Pulmonary artery endothelial cell (primary cell): ENCODE measurements at regions not wholly inside any gene's neighbourhood (a gene's known extent, or its start where the extent isn't known, plus 50 kb on each side); places are given as distances from the start of the nearest gene placed in this dataset.

Source experiments
- DNase-seq: peaks from one replicate; pipeline ENCODE4 v3.0.0-alpha.2; 2011; ENCODE audit warnings: low read depth, low spot score

DNA sequence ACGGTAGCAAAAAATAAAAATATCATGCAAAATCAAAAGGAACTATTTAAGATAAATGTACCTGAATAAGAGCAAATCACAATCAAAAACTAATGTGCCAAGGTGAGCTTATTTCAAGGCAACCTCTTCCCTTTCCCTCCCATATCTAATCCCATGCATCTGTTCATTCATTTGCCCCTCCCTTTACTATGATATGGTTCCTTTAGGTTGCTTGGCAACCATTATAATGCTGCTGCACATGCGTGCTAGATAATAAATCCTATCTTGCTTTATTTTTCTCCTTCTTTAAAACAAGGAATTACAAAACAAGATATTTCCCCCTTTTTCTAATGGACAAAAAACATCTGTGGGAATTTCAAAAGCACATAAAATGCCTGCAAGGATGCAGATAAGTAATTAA, 318.2 kb upstream of the POU3F2 start:
- DNase-seq, result no peak

DNA sequence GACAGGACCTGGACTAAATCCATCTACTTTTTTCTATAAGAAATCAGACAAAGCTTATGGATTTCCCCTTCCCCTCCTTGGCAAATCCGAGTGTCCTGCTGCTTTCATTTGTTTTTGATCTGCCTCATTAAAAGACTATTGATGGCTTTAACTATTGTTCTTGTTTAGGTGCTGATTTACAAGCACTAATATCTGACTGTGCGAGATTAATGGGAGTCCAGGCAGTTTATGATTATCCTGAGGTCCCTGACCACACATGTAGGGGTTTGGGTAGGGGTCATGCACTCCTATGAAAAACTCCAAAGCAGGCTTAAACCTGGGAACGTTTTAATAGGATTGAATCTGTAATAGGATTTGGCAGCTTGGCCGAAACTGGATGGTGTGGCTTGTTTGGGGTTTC, 317.5 kb upstream of the POU3F2 start:
- DNase-seq, result no peak

DNA sequence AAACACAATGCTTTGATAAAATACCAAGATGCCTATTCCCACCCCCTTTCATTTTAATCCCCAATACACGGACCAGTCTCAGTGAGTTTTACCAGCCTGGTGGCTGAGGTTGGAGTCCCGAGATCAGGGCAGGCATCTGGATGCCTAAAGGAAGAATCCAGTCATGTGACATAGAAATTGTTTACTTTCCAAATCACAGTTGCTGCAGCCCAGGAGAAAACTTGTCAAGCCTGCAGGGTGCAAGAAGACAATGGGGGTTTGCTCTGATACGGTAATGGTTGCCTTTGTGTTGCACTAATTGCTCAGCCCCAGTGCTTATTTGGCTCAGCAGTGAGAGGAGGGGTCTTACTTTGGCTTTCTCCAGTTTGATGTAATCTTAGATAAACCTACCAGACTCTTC, 308.5 kb upstream of the POU3F2 start:
- DNase-seq, result no peak

DNA sequence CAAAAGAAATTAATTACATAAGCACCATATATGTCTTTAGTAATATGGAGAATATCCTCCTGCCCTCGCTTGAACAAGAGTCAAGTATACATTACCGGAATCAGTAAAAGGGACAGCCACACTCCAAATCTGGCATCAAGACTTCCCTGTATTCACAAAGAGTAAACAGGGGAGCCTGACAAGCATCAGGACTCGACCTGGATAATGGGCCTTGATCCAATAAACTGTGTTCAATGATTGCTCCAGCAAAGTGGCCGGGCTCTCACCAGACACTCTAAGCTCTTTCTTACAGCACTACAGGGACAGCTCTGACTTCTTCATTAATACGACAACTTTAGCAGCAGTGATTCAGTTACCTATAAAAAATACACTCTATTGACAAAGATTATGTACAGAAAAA, 307.9 kb upstream of the POU3F2 start:
- no peak for DNase-seq

DNA sequence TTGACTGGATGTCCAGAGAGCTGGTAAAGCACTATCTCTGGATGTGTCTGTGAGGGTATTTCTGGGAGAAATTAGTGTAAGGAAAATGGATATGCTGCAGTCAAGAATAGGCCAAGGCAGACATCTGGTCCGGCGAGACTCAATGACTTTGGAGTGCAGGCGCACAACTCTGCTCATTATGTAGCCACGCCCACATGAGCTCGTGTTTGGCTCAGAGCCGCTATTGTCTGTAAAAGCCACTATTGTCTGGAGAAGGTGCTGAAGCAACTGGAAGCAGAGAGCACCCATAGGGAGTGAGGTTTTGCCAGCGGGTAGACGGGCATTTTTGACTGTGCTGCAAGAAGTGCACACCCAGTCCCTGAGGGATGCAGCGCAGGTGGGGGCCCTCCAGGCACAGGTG, 305.0 kb upstream of the POU3F2 start:
- no peak for DNase-seq

DNA sequence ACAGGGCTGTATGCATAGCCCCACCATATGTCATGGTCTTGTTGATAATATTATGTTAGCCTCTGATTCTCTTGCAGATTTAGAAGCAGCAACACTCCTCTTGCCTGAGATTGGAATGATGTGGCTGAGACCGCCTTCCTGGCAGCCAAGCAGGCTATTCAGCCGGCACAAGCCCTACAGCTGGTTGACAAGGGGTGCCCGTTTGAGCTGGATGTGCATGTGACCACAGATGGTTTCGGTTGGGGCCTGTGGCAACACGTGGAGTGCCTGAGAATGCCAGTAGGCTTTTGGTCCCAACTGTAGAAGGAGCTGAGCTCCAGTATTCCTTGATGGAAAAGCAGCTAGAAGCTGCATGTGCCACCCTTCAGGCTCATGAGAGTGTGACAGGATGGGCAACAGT, 303.6 kb upstream of the POU3F2 start:
- no peak for DNase-seq

DNA sequence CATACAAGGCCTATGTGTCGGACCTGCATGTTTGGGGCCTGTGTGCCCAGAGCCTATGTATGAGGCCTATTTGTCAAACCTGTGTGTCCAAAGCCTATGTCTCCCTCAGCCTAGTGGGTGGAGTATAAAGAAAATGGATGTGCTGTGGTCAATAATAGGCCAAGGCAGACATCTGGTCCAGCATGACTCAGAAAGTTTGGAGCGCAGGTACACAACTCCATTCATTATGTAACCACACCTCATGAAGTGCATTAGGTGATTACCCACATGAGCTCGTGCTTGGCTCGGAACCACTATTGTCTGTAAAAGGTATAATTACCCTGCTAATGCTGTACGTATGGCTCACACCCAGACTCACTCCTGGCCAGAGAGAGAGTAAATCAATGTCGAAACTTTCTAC, 302.4 kb upstream of the POU3F2 start:
- no peak for DNase-seq

DNA sequence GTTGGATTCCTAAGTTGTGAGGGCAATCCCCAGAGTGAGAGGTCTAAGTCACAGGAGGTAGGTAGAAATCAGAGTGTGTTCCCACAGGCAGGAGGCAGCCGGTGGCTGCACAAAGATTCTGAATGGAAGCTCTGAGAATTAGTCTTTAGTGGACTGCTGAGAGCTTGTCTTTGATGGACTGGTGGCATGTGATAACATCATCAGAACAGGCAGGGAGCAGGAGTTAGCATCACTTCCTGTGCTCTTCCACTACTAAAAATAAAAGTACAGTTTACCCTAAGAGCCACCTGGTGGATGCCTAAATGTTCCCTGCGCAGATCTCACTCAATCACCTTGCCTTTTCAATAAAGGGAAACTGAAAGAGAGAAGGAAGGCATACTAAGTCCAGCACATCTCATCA, 294.6 kb upstream of the POU3F2 start:
- no peak for DNase-seq

DNA sequence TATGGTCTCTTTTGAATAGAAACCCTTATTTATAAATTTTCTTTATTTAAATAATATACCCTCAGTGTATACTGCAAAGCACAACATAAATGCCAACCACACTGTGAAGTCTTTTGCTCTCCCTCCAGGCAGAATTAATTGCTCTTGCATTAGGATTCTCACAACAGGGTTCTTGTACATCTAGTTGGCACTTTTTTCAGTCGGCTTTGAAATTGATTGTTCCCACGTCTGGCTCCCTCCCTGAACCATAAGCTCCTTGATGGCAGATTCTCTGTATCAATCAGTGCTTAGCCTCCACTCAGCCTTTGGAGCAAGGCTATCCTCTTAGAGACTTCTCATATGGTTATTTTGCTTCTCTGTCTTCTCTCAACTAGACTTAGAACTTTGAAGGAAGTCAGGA, 288.0 kb upstream of the POU3F2 start:
- DNase-seq, result no peak

DNA sequence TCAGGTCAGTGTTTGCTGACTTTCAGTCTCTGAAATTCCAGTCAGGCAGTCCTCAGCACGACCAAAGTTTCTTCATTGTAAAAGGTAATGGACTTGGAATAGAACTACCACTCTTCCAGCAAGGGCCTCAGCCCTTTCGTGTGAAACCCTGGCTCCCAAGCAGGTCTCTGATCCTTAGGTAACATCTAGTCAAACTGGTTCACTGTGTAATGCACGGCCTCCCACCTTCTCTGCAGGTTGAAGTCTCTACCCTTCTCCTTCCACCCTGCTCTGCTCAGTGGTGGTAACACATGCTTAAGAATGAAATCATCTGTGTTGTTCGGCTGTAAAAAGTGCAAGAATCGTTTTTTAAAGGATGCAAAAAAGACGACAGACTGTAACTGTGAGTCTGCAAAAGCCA, 287.2 kb upstream of the POU3F2 start:
- DNase-seq, result no peak

DNA sequence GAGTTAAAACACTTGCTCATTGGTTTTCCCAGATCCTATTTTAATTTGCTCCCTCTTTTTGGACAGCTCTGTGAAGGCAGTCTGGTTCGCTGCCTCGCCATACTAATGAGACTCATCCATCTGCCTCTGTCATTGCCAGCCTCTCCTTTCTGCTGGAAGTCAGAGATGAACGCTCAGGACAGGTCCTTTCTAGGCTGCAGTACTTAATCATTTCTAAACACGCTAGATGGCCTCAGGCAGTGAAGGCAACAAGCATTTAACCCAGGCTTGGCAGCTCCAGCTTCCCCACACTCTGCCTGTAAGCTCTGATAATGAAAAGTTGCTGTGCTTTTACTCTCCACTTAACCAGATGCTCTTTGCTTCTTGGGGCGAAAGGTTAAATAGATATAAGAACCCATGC, 286.7 kb upstream of the POU3F2 start:
- DNase-seq, result no peak

DNA sequence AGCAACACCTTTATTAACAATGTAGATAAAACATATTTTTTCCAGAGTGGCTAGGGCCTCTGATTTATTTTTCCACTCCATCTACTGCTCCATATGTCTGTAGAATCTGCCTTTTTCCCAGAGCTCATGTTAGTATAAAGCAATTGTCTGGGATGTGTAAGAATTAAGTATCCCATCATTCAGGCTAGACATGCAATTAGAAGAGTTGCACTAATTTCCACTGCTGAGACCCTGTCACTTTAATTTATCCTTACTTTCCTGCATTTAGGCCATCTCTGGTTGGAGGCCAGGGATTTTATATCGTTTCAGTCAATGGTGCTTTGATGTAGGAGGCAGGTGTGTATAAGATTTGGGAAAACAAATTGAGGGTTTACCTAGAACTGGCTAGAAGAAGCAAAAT, 286.1 kb upstream of the POU3F2 start:
- DNase-seq, result no peak

DNA sequence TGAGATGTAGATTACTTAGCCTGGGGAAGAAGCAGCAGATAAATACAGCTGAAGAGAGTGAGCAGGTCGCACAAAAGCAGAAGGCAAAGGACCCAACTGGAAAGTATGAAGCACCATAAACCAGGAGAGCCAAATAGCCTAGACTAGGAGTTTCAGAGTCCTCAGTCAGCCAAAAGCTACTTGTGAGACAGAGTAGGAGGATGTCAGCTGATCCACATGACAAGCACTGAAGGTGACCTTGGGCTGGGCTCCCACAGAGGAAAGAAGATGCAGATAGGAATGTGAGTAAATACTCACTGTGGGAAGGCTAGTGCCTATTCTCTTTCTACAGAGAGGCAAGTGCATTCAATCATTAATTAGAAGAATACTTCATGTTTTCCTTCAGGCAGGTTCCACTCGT, 274.0 kb upstream of the POU3F2 start:
- no peak for DNase-seq

DNA sequence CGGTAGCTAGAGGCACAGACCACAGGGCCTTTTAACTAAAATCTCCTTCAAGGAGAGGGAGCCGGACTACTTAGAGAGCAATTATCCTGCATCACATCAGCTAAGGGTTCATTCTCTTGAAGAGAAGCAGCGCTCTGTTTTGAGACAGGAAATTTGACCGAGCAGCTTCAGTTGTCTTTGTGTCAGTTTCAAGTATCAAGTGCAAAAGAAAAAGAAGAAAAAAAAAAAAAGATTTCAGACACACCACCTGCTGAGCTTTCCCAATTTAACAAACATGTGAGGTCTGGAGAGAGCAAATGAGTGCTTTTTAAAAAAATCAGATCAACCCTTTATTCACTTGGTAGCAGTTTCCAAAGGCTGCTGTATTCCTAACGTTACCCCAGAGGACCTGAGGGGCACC, 273.5 kb upstream of the POU3F2 start:
- no peak for DNase-seq

DNA sequence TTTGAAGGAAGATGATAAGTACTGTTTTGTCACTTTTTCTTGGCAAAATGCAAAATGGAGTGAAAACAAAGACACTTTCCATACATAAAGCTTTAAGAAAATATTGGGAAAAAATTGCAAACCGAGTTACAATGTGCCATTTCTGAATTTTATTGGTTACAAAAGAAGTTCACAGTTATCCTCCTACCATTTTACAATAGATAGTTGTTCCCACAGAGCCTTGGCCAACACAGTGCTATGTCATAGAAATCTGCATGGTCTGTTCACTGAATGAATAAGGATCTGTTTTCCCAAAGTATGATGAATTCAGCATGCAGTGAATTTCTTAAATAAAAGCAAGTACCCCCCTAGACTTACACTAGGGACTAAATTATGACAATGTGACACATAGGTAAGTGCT, 268.2 kb upstream of the POU3F2 start:
- DNase-seq, result no peak

DNA sequence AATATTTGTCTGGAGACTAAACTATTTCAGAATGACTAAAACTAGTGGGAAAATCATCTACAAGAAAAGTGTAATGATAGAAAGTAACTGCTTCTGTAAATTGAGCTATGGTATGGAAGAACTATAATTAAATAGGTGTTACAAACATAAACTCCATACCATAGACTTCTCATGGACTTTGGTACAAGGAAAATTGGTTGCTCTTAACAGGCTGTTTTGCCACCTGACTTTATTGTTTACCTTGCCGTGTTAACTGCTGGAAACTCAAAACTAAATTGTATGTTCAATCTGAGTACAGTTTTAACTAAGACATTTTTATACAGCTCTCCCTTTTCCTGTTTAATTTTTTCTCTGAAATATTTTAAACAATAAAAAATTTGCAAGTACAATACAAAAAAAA, 261.8 kb upstream of the POU3F2 start:
- no peak for DNase-seq

DNA sequence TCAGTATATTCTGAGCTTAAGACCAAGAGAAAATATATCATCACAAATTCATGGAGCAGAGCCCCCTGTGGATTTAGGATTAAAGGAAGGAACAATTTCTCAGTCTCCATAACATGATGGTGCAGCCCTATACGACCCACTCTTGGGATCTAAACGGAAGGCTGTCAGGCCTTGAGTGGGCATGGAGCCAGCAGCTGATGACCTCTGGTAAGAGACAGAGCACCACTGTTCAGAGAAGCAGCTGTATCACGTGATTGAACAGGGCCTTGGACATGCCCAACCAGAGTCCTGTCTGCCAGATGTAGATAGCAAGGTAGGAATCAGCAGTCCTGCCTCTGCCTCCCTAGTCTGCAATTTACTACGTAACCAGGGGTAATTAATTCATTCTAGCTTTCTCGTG, 259.4 kb upstream of the POU3F2 start:
- no peak for DNase-seq

DNA sequence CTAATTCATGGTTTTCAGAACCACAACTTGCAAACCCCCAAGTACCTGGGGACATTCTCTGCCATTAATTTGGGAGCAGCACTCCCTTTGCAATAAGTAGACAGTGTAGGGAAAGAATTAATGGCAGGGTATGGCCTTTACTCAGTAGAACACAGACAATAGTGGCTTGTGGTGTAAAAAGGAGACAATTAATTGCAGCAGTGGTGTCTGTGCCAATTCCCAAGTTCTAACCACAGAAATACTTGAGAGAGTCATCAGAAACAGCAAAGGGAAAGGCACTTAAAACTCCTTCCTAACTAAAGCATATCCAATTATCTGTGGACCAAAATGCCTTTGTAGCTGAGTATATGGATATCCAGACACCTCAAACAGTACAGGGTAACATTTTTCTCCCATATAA, 257.6 kb upstream of the POU3F2 start:
- no peak for DNase-seq

DNA sequence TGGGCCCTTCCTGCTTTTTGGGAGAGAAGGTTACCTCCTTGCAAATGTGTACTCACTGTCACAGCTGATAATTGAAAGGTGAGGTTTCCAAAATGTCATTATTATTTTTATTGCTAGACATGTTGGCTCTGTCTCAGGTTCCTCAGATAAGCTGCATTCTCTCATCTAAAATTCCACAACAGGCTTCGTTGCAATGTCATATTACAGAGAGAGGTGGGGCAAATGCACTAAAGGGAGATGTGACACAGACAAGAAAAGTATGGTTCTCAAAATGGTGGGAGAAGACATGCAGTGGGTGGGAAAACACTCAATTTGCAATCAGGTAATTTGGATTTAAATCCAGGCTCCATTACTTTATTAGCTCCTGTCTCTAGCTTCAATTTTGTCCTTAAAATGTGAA, 256.4 kb upstream of the POU3F2 start:
- DNase-seq, result no peak

DNA sequence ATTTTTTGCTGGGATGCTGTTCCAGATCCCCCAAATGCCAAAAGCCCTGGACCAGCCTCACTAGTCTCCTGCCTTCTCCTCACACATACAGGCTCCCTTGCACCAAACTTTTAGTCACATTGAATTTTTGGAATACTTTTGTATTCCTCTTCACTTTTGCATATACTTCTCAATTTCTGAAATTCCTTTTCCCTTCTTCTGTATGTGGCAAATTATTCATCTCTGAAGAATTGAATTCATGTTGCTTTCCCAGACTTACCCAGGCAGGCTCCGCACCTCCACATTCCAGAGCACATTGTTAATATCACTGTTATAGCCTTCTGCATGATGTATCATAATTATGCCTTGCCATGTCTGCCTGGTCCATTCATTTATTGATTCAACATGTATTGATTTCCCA, 255.3 kb upstream of the POU3F2 start:
- DNase-seq, result no peak

DNA sequence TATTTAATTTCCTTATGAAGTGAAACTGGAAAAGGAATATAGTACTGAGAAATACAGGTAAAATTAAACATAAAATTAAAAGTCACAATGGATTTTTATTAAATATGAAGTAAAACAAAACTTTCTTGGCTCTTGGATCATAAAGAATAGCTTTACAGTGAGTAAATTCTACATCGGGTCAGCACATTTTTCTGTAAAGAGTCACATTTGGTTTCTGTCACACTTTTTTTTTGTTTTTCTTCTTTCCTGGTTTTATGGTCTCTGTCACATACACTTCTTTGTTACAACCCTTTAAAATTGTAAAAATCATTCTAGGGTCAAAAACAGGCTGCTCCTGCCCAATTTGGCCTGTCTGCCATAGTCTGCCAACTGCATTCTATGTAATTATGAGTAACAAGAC, 254.4 kb upstream of the POU3F2 start:
- no peak for DNase-seq

DNA sequence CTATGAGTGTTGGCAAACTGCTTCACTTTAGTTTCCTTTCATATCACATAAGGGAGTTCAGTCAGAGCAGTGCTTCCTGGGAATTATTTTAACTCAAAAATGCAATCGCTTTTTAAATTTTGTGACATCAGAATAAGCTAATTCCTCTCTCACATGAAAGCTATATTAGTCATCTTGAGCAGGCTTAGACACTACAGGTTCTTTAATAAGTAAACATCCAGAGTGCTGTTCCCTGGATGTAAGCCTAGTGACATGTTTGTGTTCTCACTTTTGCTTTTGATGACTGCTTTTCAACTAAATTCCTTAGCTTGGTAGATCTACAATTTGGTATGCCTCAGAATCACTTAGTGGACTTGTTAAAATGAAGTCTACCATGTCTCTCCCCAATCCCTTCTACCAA, 252.7 kb upstream of the POU3F2 start:
- no peak for DNase-seq

DNA sequence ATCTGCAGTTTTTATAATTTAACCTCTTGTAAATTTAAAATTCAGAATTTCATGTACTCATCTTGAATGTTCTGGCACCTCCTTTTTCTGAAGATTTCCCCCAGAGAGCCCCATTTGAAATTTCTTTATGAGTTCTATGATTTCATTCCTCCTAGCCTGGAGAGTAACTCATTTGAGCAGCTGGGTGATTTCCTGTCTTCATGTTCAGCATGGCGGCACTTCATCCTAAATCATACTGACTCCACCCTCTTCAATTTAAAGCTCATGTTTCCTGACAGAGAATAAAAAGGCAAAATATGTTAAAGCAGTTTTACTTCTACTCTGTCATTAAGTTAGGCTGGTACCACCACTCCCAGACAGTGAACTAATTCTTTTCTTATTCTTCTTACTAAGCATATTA, 250.9 kb upstream of the POU3F2 start:
- DNase-seq, result no peak

DNA sequence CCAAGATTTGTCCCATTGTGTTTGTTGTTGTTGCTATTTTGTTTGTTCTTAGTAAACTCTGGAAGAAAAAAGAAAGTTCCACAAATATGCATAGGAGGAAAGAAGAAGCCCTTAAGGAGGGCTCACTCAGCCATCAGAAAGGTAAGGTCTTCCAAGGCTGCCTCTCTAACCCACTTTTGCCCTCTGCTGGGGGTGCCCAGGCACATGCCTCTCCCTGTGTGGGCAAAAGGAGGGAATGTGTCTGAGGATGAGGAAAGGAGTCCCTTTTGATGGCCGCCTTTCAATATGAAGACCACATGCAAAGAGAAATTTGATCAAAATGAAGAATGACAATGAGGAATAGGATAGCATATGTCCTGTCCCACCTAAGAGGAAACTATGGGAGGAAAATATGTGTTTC, 248.2 kb upstream of the POU3F2 start:
- DNase-seq, result no peak

DNA sequence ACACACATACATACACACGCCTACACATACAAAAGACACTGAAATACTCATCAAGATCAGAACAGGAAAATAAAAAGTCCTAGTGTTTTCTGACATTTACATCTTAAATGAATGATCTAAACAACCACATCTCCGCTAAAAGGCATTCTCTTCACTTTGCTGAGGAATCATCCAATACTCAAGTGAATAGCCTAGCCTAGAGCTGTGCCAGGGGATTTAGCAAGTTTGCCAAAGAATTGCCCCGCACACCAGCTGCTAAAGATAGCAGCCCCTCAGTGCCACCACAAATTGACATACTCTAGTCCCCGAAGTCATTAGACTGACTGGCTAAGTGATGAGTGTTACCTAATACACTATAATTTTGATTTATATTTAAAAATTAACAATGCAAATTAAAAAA, 246.8 kb upstream of the POU3F2 start:
- no peak for DNase-seq
